Spleen (tissue), 11 donors: ENCODE measurements at regions not wholly inside any gene's neighbourhood (a gene's known extent, or its start where the extent isn't known, plus 50 kb on each side); places are given as distances from the start of the nearest gene placed in this dataset.
"Not testable (repeated sequence)": the region's sequence is repeated elsewhere in the genome, so short reads cannot be mapped to it uniquely, and the experiment has no call there.

Experiments
- DNase-seq: peaks from one replicate; pipeline ENCODE4 v3.0.0-alpha.2; 2020
- H3K27ac ChIP-seq, 8 donors: fragments of 200-600 bp; sonication (generic) in 7 of 8; 1 replicate in 4 of 8; 2 replicates in 4 of 8; pipeline versions ENCODE4 v1.5.0 to v1.8.0; 2016 to 2021; ENCODE audit warnings: inconsistent platforms in 4 of 8, mild to moderate bottlenecking in 4 of 8, moderate library complexity in 1 of 8
- H3K27me3 ChIP-seq, 7 donors: fragments of 200-600 bp; sonication (generic) in 6 of 7; replicated peaks in 1 of 7; 1 replicate in 4 of 7; 2 replicates in 3 of 7; pipeline versions ENCODE4 v1.5.0 to v1.8.0; 2016 to 2021; ENCODE audit warnings: inconsistent platforms in 3 of 7, mild to moderate bottlenecking in 1 of 7
- H3K36me3 ChIP-seq, 6 donors: fragments of 200-600 bp; sonication (generic) in 5 of 6; 1 replicate in 4 of 6; 2 replicates in 2 of 6; pipeline versions ENCODE4 v1.5.0 to v1.8.0; 2016 to 2021; ENCODE audit warnings: inconsistent platforms in 2 of 6
- H3K4me1 ChIP-seq, 6 donors: fragments of 200-600 bp; sonication (generic) in 5 of 6; 1 replicate in 3 of 6; 2 replicates in 3 of 6; pipeline versions ENCODE4 v1.5.0 to v1.8.0; 2016 to 2021; ENCODE audit warnings: inconsistent platforms in 3 of 6
- H3K4me3 ChIP-seq, 8 donors: fragments of 200-600 bp; sonication (generic) in 7 of 8; 1 replicate in 4 of 8; 2 replicates in 4 of 8; pipeline versions ENCODE4 v1.5.0 to v1.8.0; 2016 to 2021; ENCODE audit warnings: inconsistent platforms in 4 of 8, mild to moderate bottlenecking in 4 of 8, moderate library complexity in 2 of 8
- H3K9me3 ChIP-seq, 8 donors: fragments of 200-600 bp; sonication (generic) in 7 of 8; 1 replicate in 4 of 8; 2 replicates in 4 of 8; pipeline versions ENCODE4 v1.5.0 to v1.8.0; 2016 to 2021; ENCODE audit warnings: inconsistent platforms in 4 of 8
- POLR2A ChIP-seq, 3 donors: fragments of 450-650 bp; IDR thresholded peaks; one replicate each; pipeline ENCODE4 v1.5.1; 2017; ENCODE audit warnings: antibody characterized with exemption in 3 of 3, mild to moderate bottlenecking in 1 of 3
- POLR2AphosphoS5 ChIP-seq, 3 donors: sonication (generic); formaldehyde crosslinking; IDR thresholded peaks; one replicate each; pipeline ENCODE4 v1.5.1; 2017; ENCODE audit warnings: antibody characterized with exemption in 3 of 3
- WGBS, 5 donors: extraction: QIAGEN DNeasy Blood & Tissue Kit in 3 of 5; methylation state at CpG; one replicate each; pipeline versions ENCODE4 v1.1.5 to v1.1.7; 2013 to 2018; 5-methylcytosine and 5-hydroxymethylcytosine counted together
- intact Hi-C: fragments of 100-400 bp; cut with DNase I; formaldehyde crosslinking; loops from one replicate; pipeline ENCODE4 v1.15.0; 2023; ENCODE audit warnings: low total_unique reads
- TF ChIP-seq, protein P1 (sequence below), 11 experiments: fragments of 200-600 bp in 7 of 11; fragments of 450-650 bp in 4 of 11; sonication (generic) in 4 of 11; IDR thresholded peaks in 8 of 11; conservative IDR thresholded peaks in 3 of 11; 1 replicate in 7 of 11; 2 replicates in 4 of 11; pipeline versions ENCODE4 v1.4.0 to v1.8.0; 2016 to 2021; ENCODE audit warnings: antibody characterized with exemption in 11 of 11, inconsistent platforms in 4 of 11, mild to moderate bottlenecking in 1 of 11
- donor health status: healthy with polysubstance abuse.
- donor health status: DM: no; HTN: no; CAD: no; lungs with moderate emphysema.
- donor health status: DM: no; HTN: no; CAD: no.
- donor health status: Bipolar disorder and iron deficiency.
- donor health status: healthy.
- donor health status: DM: no; HTN: no; CAD: no.
- donor health status: DM: yes; HTN: yes; CAD: no.

DNA sequence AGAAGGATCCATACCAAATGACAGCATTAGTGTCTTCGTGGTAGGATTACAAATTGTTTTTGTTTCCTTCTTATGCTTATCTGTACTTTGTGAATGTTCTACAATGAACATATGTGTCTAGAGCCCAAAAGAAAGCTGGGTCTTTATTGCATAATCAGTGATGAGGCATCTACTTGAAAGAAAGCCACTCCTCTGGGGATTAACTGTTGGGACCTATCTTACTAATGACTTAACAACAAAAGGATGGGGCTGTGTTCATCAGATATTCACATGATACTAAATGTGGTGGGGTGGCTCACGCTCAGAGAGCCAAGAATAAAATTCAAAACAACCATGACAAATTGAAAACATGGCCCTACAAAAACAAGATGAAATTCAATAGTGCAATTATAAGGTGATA, 160.2 kb downstream of the RGS9 start:
- WGBS, 5 donors: 56 to 90% (median 69%) methylated on average over 2 of the region's 2 CpGs

DNA sequence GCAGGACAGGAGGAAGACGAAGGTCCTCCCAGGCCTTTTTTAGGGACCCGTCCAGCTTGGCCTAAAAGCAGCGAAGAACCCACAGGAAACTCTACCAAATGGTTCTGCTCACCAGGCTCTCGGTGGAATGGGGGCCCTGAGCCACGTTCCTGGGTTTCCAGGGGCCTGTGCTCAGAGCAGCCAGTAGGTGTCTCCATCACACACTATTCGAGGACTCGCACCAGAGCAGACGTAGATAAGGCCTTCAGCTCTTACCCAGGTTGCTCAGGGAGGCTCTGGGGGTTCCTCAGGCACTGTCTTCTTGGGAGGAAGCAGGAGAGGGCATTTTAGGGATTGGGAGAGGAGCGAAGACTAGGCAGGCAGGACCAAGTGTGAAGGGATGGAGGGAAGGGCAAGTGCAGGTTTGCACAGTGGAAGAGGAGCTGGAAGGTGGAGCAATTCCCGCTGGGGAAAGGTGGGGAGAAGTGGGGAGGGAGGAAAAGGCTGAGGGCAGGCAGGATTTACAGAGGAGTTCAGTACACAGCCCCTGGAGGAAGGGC, 157.1 kb downstream of the RGS9 start:
- intact Hi-C loops: loop anchor here (5.0 kb wide), 1 partner anchor 263 kb away; no protein-coding TSS in a partner anchor
- Histone ChIP-seq H3K9me3 (no peaks in the 10 kb centered on the region), H3K4me3 (no peak overlapping the region), H3K27ac (no peak overlapping the region), H3K36me3 (no peaks in the 10 kb centered on the region), H3K4me1 (peaks cover 0 to 22% (median 8%) of the 10 kb centered on the region in 6 donors), H3K27me3 (no peaks in the 10 kb centered on the region)
- TF ChIP-seq POLR2A (IDR thresholded peaks at IDR 0.05) (no peak), POLR2AphosphoS5 (IDR thresholded peaks at IDR 0.05) (no peak)
- TF ChIP-seq, protein P1, sequence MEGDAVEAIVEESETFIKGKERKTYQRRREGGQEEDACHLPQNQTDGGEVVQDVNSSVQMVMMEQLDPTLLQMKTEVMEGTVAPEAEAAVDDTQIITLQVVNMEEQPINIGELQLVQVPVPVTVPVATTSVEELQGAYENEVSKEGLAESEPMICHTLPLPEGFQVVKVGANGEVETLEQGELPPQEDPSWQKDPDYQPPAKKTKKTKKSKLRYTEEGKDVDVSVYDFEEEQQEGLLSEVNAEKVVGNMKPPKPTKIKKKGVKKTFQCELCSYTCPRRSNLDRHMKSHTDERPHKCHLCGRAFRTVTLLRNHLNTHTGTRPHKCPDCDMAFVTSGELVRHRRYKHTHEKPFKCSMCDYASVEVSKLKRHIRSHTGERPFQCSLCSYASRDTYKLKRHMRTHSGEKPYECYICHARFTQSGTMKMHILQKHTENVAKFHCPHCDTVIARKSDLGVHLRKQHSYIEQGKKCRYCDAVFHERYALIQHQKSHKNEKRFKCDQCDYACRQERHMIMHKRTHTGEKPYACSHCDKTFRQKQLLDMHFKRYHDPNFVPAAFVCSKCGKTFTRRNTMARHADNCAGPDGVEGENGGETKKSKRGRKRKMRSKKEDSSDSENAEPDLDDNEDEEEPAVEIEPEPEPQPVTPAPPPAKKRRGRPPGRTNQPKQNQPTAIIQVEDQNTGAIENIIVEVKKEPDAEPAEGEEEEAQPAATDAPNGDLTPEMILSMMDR (IDR thresholded peaks at IDR 0.05 in 8 of 11, conservative IDR thresholded peaks at IDR 0.05 in 3 of 11): peak; percentile 25 to 83 (median 67)
- DNase-seq: no peak
- WGBS, 5 donors: 13 to 16% (median 15%) methylated on average over 10 of the region's 10 CpGs

More for the DNA sequence above, 160.2 kb downstream of the RGS9 start:
- TF ChIP-seq, protein P1 (IDR thresholded peaks at IDR 0.05 in 8 of 11, conservative IDR thresholded peaks at IDR 0.05 in 3 of 11): no peak
- no peak for DNase-seq
- intact Hi-C loops: loop anchor here (5.0 kb wide), 1 partner anchor 870 kb away; no protein-coding TSS in a partner anchor
- Histone ChIP-seq H3K27me3 (peaks cover 0 to 11% (median 0%) of the 10 kb centered on the region in 7 donors), H3K27ac (no peak overlapping the region), H3K4me1 (peaks cover 0 to 9% (median 4%) of the 10 kb centered on the region in 6 donors), H3K4me3 (no peak overlapping the region), H3K36me3 (no peaks in the 10 kb centered on the region), H3K9me3 (no peaks in the 10 kb centered on the region)

DNA sequence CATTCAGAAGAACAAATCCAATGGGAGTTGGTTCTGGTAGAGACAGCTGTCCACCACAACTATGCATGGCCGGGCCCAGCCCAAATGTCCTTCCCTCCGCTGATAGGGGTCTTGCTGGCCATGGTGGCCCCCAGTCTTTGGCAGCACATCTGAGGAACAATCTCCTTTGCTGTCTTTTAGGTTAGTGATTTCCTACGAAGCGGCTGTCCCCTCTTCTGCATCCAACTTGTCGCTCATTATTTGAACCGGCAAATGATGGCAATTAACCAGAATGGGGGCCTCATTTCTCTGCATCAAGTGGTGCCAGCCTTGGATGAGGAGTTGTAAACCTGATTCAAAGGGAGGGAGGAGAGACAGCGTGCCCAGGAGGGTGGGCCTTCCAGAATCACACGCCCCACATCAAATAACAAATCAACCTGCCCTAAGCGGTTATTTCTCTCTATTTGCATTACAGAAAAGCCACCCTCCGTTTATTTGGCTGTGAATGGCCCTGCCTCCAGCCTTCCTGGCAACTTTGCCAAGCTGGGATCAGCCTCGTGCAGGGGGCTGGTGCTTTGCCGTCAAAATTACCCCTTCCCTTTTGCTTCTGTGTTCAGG, 156.5 kb downstream of the RGS9 start:
- Histone ChIP-seq H3K36me3 (no peaks in the 10 kb centered on the region), H3K9me3 (no peaks in the 10 kb centered on the region), H3K4me3 (no peak overlapping the region), H3K4me1 (peaks cover 0 to 22% (median 8%) of the 10 kb centered on the region in 6 donors), H3K27ac (no peak overlapping the region), H3K27me3 (no peaks in the 10 kb centered on the region)
- DNase-seq: no peak
- TF ChIP-seq, protein P1 (IDR thresholded peaks at IDR 0.05 in 8 of 11, conservative IDR thresholded peaks at IDR 0.05 in 3 of 11): no peak
- TF ChIP-seq POLR2AphosphoS5 (IDR thresholded peaks at IDR 0.05) (no peak), POLR2A (IDR thresholded peaks at IDR 0.05) (no peak)
- 76 to 83% (median 77%) methylated on average over 12 of the region's 12 CpGs for WGBS, 5 donors
- intact Hi-C loops: loop anchor here (5.0 kb wide), 1 partner anchor 264 kb away; no protein-coding TSS in a partner anchor

DNA sequence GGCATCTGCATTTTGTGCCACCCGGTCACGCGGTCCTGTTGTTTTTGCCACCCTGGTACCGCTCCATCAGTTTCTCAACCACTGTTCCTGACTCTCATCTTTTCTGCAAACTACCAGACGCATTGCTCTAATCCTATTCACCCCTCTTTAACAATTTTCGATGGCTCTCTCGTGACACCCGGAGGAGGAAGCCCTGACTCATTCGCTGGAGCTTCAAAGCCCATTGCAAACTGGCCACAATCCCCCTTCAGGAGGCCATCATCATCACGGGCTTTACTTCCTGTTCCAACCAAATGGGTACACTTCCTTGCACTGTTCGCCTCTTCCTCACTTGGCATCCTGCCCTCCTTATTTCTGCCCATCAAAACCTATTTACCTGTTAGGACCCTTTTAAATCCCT, 155.3 kb downstream of the RGS9 start:
- TF ChIP-seq, protein P1 (IDR thresholded peaks at IDR 0.05 in 8 of 11, conservative IDR thresholded peaks at IDR 0.05 in 3 of 11): no peak
- TF ChIP-seq POLR2AphosphoS5 (IDR thresholded peaks at IDR 0.05) (no peak), POLR2A (IDR thresholded peaks at IDR 0.05) (no peak)
- Histone ChIP-seq H3K27me3 (no peaks in the 10 kb centered on the region), H3K4me3 (no peak overlapping the region), H3K27ac (no peak overlapping the region), H3K4me1 (peaks cover 0 to 22% (median 8%) of the 10 kb centered on the region in 6 donors), H3K9me3 (no peaks in the 10 kb centered on the region), H3K36me3 (no peaks in the 10 kb centered on the region)
- DNase-seq: no peak
- intact Hi-C loops: loop anchor here (5.0 kb wide), 1 partner anchor 265 kb away; no protein-coding TSS in a partner anchor
- WGBS, 5 donors: 50 to 65% (median 58%) methylated on average over 11 of the region's 11 CpGs

GRCh38 chr17:65291301-65291700, 154.1 kb downstream of the RGS9 start:
- H3K27ac ChIP-seq, DNase-seq, H3K4me3 ChIP-seq, H3K27me3 ChIP-seq, H3K9me3 ChIP-seq, H3K36me3 ChIP-seq: not testable (repeated sequence)
- intact Hi-C loops: loop anchor here (5.0 kb wide), 1 partner anchor 266 kb away; no protein-coding TSS in a partner anchor
- H3K4me1 ChIP-seq: peaks cover 0 to 22% (median 8%) of the 10 kb centered on the region in 6 donors
- WGBS, 5 donors: 83 to 92% (median 85%) methylated on average over 7 of the region's 7 CpGs
